HepG2 (cell line): ENCODE measurements at regions not wholly inside any gene's neighbourhood (a gene's known extent, or its start where the extent isn't known, plus 50 kb on each side); places are given as distances from the start of the nearest gene placed in this dataset.
A peak's percentile ranks its signal among the peaks of the same experiment; 100 is the strongest.

Source experiments
- ATF6 ChIP-seq: sonication (generic); formaldehyde crosslinking; conservative IDR thresholded peaks from 2 replicates; pipeline ENCODE4 v1.4.0; 2020; ENCODE audit warnings: missing genetic modification reagents
- CBX5 ChIP-seq: sonication (generic); formaldehyde crosslinking; IDR thresholded peaks from 2 replicates; pipeline ENCODE4 v1.4.0; 2020; ENCODE audit warnings: missing genetic modification reagents, borderline replicate concordance
- ETS1 ChIP-seq: sonication (generic); formaldehyde crosslinking; IDR thresholded peaks from 2 replicates; pipeline ENCODE4 v1.4.0; 2020; ENCODE audit warnings: missing genetic modification reagents
- ETV5 ChIP-seq: IDR thresholded peaks from 2 replicates; pipeline ENCODE4 v1.6.1; 2018; ENCODE audit warnings: missing biosample characterization, missing genetic modification reagents, inconsistent platforms, borderline replicate concordance
- ETV6 ChIP-seq: sonication (generic); formaldehyde crosslinking; conservative IDR thresholded peaks from 2 replicates; pipeline ENCODE4 v1.4.0; 2020; ENCODE audit warnings: missing genetic modification reagents
- GATAD1 ChIP-seq: IDR thresholded peaks from 2 replicates; pipeline ENCODE4 v1.6.1; 2016; ENCODE audit warnings: missing genetic modification reagents, missing compliant biosample characterization
- GRHL1 ChIP-seq: sonication (generic); formaldehyde crosslinking; conservative IDR thresholded peaks from 2 replicates; pipeline ENCODE4 v1.8.0; 2022; ENCODE audit warnings: missing genetic modification reagents
- IKZF4 ChIP-seq: sonication (generic); formaldehyde crosslinking; IDR thresholded peaks from 2 replicates; pipeline ENCODE4 v1.5.1; 2020; ENCODE audit warnings: borderline replicate concordance, mild to moderate bottlenecking, low read depth, missing genetic modification reagents; ENCODE audit errors: not compliant biosample characterization
- IRX3 ChIP-seq: sonication (generic); formaldehyde crosslinking; IDR thresholded peaks from 2 replicates; pipeline ENCODE4 v1.8.1; 2023; ENCODE audit warnings: mild to moderate bottlenecking, low read depth, missing genetic modification reagents, borderline replicate concordance
- JUNB ChIP-seq: sonication (generic); formaldehyde crosslinking; IDR thresholded peaks from 2 replicates; pipeline ENCODE4 v1.8.0; 2022; ENCODE audit warnings: missing genetic modification reagents, mild to moderate bottlenecking, borderline replicate concordance
- KAT7 ChIP-seq: IDR thresholded peaks from 2 replicates; pipeline ENCODE4 v1.6.1; 2018; ENCODE audit warnings: borderline replicate concordance, missing compliant biosample characterization
- RNF219 ChIP-seq: sonication (generic); formaldehyde crosslinking; IDR thresholded peaks from 2 replicates; pipeline ENCODE4 v1.5.0; 2020; ENCODE audit warnings: mild to moderate bottlenecking, missing genetic modification reagents
- SPEN ChIP-seq: sonication (generic); formaldehyde crosslinking; IDR thresholded peaks from 2 replicates; pipeline ENCODE4 v1.5.1; 2020; ENCODE audit warnings: low read depth, mild to moderate bottlenecking, missing genetic modification reagents
- TEAD3 ChIP-seq: optimal IDR thresholded peaks from 2 replicates; pipeline ENCODE3; 2016; ENCODE audit warnings: borderline replicate concordance
- TIGD3 ChIP-seq: sonication (generic); formaldehyde crosslinking; IDR thresholded peaks from 2 replicates; pipeline ENCODE4 v1.5.1; 2020; ENCODE audit warnings: mild to moderate bottlenecking, missing genetic modification reagents, borderline replicate concordance
- TOE1 ChIP-seq: sonication (generic); formaldehyde crosslinking; IDR thresholded peaks from 2 replicates; pipeline ENCODE4 v1.4.0; 2020; ENCODE audit warnings: mild to moderate bottlenecking, missing genetic modification reagents
- YY1 ChIP-seq: IDR thresholded peaks from 2 replicates; pipeline ENCODE4 v1.6.1; 2011; ENCODE audit warnings: low read length, low read depth, moderate library complexity, mild to moderate bottlenecking; ENCODE audit not compliant: insufficient read depth, insufficient replicate concordance
- ZNF263 ChIP-seq: sonication (generic); formaldehyde crosslinking; IDR thresholded peaks from 2 replicates; pipeline ENCODE4 v1.4.0; 2020; ENCODE audit warnings: missing genetic modification reagents
- ZNF331 ChIP-seq: sonication (generic); formaldehyde crosslinking; IDR thresholded peaks from 2 replicates; pipeline ENCODE4 v1.4.0; 2020; ENCODE audit warnings: missing genetic modification reagents
- ZNF530 ChIP-seq: sonication (generic); formaldehyde crosslinking; IDR thresholded peaks from 2 replicates; pipeline ENCODE4 v1.5.0; 2020; ENCODE audit warnings: low read depth, mild to moderate bottlenecking, missing genetic modification reagents
- ZNF549 ChIP-seq: sonication (generic); formaldehyde crosslinking; IDR thresholded peaks from 2 replicates; pipeline ENCODE4 v1.5.0; 2020; ENCODE audit warnings: missing genetic modification reagents
- ZSCAN12 ChIP-seq: sonication (generic); formaldehyde crosslinking; IDR thresholded peaks from 2 replicates; pipeline ENCODE4 v1.9.0; 2021; ENCODE audit warnings: mild to moderate bottlenecking, missing genetic modification reagents

- TF ChIP-seq RNF219 (no peak), GATAD1 (CRISPR knock-in tag) (no peak), CBX5 (CRISPR knock-in tag) (no peak), ETV6 (CRISPR knock-in tag) (no peak), KAT7 (CRISPR knock-in tag) (0 out of 2 replicates have a peak, but pooled peaks have one; percentile 72), JUNB (CRISPR knock-in tag) (no peak; the same call in 1 of the 2 replicates), IKZF4 (CRISPR knock-in tag) (no peak), ZNF530 (no peak), GRHL1 (CRISPR knock-in tag) (no peak), ZNF263 (CRISPR knock-in tag) (no peak), TEAD3 (CRISPR knock-in tag) (peak; percentile 36), ZNF549 (no peak), YY1 (no peak), ZSCAN12 (no peak), TOE1 (no peak), IRX3 (CRISPR knock-in tag) (no peak), SPEN (CRISPR knock-in tag) (peak; percentile 75), ETV5 (CRISPR knock-in tag) (no peak), ATF6 (CRISPR knock-in tag) (no peak), TIGD3 (no peak), ZNF331 (CRISPR knock-in tag) (peak; percentile 95), ETS1 (CRISPR knock-in tag) (no peak)
Observed at GRCh38 chr1:213737398-213738035, 250.3 kb upstream of the PROX1 start (continued).
